Cardiac septum (tissue), 1 donor: ENCODE measurements at regions not wholly inside any gene's neighbourhood (a gene's known extent, or its start where the extent isn't known, plus 50 kb on each side); places are given as distances from the start of the nearest gene placed in this dataset.
"Not testable (repeated sequence)": the region's sequence is repeated elsewhere in the genome, so short reads cannot be mapped to it uniquely, and the experiment has no call there.

Experiments
- DNase-seq: peaks from one replicate; pipeline ENCODE4 v3.0.0-alpha.2; 2020; ENCODE audit warnings: low spot score
- intact Hi-C: fragments of 100-400 bp; cut with DNase I; formaldehyde crosslinking; loops from one replicate; pipeline ENCODE4 v1.14.0; 2022
- donor health status: DM: no; HTN: no; CAD: no.

GRCh38 chr2:212811036-212811805 lies 272.6 kb upstream of the ERBB4 start:
- intact Hi-C loops = no loop called here
- DNase-seq = no peak

DNA sequence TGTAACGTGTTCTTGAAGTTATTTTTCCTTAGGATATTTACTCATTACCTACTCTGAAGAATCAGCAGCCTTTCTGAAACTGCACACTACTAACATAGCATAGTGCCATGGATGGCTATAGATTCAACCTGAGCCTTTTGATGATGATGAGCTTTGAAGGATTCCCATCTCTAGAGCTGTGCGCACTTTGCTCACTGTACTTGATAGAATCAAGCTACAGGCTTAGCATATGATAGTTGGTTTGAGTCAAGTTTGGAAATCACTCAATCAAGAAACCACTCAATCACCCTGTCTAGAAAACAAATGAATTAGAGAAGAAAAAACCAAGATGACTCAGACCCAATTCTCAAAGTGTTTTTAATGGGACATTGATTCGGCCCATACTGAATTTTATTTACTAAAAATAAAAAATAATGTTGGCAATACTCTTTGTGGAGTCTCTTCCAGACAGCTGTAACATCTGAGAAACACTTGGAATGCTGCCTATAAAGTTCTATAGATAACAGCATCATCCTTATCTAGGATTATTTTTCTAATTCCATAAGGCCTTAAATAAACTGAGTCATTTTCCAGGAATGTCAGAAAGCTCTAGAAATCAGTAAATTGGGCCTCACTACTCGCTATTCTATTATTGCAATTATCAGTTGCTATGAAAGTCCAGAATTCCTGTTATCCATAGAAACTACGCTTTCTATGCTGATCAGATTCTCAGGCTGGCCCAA lies 259.0 kb upstream of the ERBB4 start:
- DNase-seq = no peak
- intact Hi-C loops = no loop called here

DNA sequence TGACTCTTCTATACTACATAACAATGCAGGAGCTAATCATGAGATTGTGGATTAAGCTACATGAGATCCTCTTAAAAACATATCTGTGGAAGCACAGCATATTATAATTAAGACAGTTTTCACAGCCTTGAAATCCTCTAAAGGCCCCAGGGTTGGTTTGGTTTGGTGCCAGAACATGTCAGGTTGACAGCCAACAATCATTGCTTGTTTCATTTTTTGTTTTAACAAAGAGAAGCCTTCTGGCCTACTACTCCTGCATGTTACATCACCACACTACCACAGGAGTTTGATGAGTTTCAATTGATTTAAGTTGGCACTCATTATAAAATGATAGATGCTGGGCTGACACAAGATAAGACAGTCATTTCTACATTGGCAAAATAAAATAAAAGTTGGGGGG lies 255.9 kb upstream of the ERBB4 start:
- DNase-seq = no peak
- intact Hi-C loops = no loop called here

- intact Hi-C loops = no loop called here
- DNase-seq = no peak
Observed at GRCh38 chr2:212791569-212791968, 253.0 kb upstream of the ERBB4 start.

GRCh38 chr2:212786088-212786487 lies 247.5 kb upstream of the ERBB4 start:
- intact Hi-C loops, DNase-seq: not testable (repeated sequence)

- DNase-seq = no peak
- intact Hi-C loops = loop anchor here (2.0 kb wide), 2 partner anchors 114 to 376 kb away; no protein-coding TSS in a partner anchor
Observed at GRCh38 chr2:212777020-212777491, 238.5 kb upstream of the ERBB4 start.

GRCh38 chr2:212773808-212774339 lies 235.3 kb upstream of the ERBB4 start:
- no peak for DNase-seq
- intact Hi-C loops = no loop called here

GRCh38 chr2:212770240-212770639 lies 231.6 kb upstream of the ERBB4 start:
- intact Hi-C loops = no loop called here
- no peak for DNase-seq

- DNase-seq = no peak
- intact Hi-C loops = no loop called here
Observed at GRCh38 chr2:212766921-212767320, 228.3 kb upstream of the ERBB4 start.

DNA sequence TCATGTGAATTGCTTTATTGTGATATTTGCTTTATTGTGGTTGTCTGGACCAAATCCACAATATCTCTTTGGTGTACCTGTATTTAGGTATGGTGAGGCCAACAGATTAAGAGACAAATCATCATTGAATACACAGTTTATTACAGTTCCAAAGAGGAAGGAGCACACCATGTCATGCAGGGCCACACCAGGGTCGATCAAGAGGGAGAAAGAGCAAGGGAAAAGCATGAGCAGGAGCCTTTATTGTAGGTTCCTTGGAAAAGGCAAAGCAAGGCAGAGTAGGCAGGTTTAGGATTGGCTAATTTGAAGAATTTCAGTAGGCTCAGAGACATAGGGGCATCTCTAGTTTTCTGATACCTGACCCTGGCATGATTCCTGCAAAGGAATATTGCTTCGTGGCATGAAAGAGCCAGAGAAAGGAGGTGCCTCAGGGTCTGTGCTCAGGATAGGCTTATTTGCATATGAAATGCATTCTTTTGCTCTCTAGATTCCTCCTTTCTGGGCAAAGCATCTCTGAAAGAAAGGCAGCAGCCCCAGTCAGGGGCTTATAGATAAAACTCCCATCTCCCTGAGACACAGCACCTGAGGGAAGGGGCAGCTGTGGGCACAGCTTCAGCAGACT lies 214.2 kb upstream of the ERBB4 start:
- DNase-seq = no peak
- intact Hi-C loops = no loop called here

DNA sequence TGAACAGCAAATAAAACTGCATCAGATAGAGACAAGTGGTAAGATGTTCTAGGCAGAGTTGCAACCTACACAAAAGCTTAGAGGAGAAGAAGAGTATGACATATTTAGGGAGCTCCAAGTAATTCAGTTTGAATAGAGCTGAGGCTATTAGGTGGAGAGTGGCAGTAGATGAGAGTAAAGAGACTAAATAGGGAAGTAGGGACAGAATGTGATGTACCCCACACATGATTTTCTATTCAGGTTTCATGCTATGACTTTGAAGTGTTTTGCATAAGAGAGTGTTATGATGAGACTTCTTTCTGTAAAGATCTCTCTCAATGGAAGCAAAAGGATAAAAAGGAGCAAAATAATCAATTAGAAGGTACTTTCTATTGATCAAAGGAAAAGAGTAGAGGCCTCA lies 206.8 kb upstream of the ERBB4 start:
- DNase-seq = no peak
- intact Hi-C loops = no loop called here

GRCh38 chr2:212737392-212738172 lies 199.0 kb upstream of the ERBB4 start:
- no peak for DNase-seq

DNA sequence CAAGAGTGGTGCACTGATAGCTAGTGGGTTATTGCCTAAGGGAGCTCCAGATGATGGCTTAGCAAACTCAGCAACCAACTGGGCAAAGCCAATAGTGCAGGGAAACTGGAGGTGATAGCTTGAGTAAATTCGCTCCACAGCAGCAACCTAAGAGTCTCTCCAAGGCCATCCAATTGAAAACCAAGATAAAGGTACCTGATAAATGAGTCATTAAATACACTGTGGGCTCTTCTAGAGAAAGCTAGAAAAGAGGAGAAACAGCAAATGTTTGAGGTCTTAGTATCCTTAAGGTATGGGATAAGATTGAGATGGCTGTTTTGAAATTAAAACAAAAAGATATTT lies 197.8 kb upstream of the ERBB4 start:
- intact Hi-C loops = no loop called here
- DNase-seq = no peak

More at GRCh38 chr2:212737392-212738172, 199.0 kb upstream of the ERBB4 start:
- intact Hi-C loops = no loop called here

- no peak for DNase-seq
- intact Hi-C loops = no loop called here
Observed at GRCh38 chr2:212733273-212733672, 194.7 kb upstream of the ERBB4 start.

DNA sequence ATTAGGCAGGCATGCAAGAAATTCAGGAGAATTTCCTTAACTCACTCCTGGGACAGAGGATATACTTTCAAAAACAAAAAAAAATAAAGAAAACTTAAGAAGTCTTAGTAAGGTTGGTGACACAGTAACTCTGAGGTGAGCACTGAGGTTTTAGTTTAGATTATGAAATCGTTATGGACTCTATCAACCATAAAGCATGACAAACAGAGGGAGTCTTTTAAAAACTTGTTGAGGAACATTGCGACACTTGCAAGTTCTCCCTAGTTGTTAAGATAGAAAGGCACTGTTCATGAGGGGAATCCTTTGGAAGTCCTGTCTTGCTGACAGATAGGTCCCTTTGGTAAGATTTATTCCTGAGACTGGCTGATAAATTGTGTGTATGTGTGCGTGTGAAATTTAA lies 194.3 kb upstream of the ERBB4 start:
- DNase-seq = no peak

GRCh38 chr2:212730994-212731393 lies 192.4 kb upstream of the ERBB4 start:
- intact Hi-C loops = no loop called here
- DNase-seq = no peak

More for the DNA sequence above, 194.3 kb upstream of the ERBB4 start:
- intact Hi-C loops = no loop called here

DNA sequence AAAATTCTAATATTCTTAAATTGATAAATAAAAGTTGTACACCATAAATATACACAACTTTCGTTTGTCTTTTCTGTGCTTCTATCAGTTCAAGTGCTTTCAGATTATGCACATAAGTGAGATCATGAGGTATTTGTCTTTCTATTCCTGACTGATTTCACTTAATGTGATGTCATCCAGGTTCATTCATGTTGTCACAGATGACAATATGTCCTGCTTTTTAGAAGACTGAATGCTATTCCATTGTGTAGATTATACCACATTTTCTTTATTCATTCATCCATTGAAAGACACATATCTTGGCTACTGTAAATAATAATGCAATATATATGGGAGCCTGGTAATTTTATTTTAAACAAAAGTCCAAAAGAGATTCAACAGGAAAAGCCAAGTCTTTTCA lies 190.1 kb upstream of the ERBB4 start:
- intact Hi-C loops = no loop called here

DNA sequence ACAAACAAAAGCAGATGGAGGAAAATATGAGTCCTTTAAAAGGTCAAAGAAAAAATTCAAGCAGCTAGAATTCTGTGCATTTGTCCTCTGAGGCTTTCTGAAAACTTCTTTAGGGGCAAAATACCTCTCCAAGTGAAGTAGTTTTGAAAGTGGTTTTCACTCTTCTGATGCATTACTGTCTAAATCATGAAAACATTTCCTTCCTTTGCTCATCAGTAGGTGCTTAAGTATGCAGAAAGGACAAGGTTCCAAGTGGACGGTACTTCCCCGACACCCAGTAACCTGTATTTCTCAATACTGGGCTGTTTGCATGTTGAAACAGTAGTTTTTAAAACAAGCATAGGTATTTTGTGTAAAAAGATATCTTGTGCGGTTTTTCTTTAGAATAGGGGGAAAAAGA lies 189.1 kb upstream of the ERBB4 start:
- intact Hi-C loops = no loop called here
- no peak for DNase-seq

More for the DNA sequence above, 190.1 kb upstream of the ERBB4 start:
- no peak for DNase-seq

GRCh38 chr2:212726403-212726802 lies 187.8 kb upstream of the ERBB4 start:
- DNase-seq = no peak
- intact Hi-C loops = no loop called here

DNA sequence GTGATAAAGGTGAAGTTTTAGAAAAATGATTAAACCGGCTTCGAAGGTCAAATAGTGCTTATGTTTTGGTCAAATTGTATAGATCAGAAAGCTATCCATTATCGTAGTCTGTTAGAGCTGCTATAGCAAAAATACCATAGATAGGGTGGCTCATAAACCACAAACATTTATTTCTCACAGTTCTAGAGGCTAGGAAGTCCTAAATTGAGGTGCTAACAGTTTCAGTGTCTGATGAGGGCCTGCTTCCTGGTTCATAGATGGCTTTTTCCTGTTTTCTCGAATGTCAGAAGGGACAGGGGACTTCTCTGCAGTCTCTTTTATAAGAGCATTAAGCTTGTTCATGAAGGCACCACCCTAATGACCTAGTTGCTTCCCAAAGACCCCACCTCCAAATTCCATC lies 186.6 kb upstream of the ERBB4 start:
- intact Hi-C loops = no loop called here
- no peak for DNase-seq
